Natural killer cell (primary cell): ENCODE measurements at regions not wholly inside any gene's neighbourhood (a gene's known extent, or its start where the extent isn't known, plus 50 kb on each side); places are given as distances from the start of the nearest gene placed in this dataset.

Source experiments
- ATAC-seq, 3 donors: fragments of 150-1000 bp in 2 of 3; fragments of 200-7000 bp in 1 of 3; cut with Tn5 transposase; 1 replicate in 1 of 3; 2 replicates in 2 of 3; pipeline ENCODE4 v1.10.0; 2021; ENCODE audit warnings: mild to moderate bottlenecking in 2 of 3, moderate library complexity in 2 of 3
- DNase-seq, 2 donors: peaks; one replicate each; pipeline versions ENCODE4 v3.0.0 to v3.0.0-alpha.2; 2013 to 2021; ENCODE audit warnings: mixed read lengths in 1 of 2
- H3K27ac ChIP-seq: one replicate; pipeline ENCODE4 v1.5.1; 2013; ENCODE audit warnings: mild to moderate bottlenecking, low read length
- H3K27me3 ChIP-seq: one replicate; pipeline ENCODE4 v1.6.1; 2013; ENCODE audit warnings: low read length; ENCODE audit not compliant: control insufficient read depth, insufficient read depth
- H3K36me3 ChIP-seq: one replicate; pipeline ENCODE4 v1.6.1; 2013; ENCODE audit warnings: low read length; ENCODE audit not compliant: control insufficient read depth, insufficient read depth
- H3K4me1 ChIP-seq: one replicate; pipeline ENCODE4 v1.6.1; 2013; ENCODE audit warnings: low read length; ENCODE audit not compliant: control insufficient read depth, insufficient read depth
- H3K4me3 ChIP-seq: one replicate; pipeline ENCODE4 v1.5.1; 2013; ENCODE audit warnings: low read length
- H3K9me3 ChIP-seq: one replicate; pipeline ENCODE4 v1.6.1; 2013; ENCODE audit warnings: low read length; ENCODE audit not compliant: control insufficient read depth, insufficient read depth
- H3K27ac Mint-ChIP-seq, 2 donors: one replicate each; pipeline ENCODE4 v1.8.0; 2022; ENCODE audit warnings: mild to moderate bottlenecking in 2 of 2, mixed read lengths in 2 of 2, moderate library complexity in 1 of 2
- H3K27me3 Mint-ChIP-seq, 2 donors: one replicate each; pipeline ENCODE4 v1.8.0; 2022; ENCODE audit warnings: low read depth in 2 of 2, mixed read lengths in 2 of 2
- H3K36me3 Mint-ChIP-seq: one replicate; pipeline ENCODE4 v1.8.0; 2022; ENCODE audit warnings: mixed read lengths
- H3K4me1 Mint-ChIP-seq, 2 donors: one replicate each; pipeline ENCODE4 v1.8.0; 2022; ENCODE audit warnings: mixed read lengths in 2 of 2
- H3K4me3 Mint-ChIP-seq: one replicate; pipeline ENCODE4 v1.8.0; 2022; ENCODE audit warnings: mild to moderate bottlenecking, moderate library complexity, mixed read lengths
- H3K9me3 Mint-ChIP-seq, 2 donors: one replicate each; pipeline ENCODE4 v1.8.0; 2022; ENCODE audit warnings: mixed read lengths in 2 of 2
- CTCF ChIP-seq: fragments of 200-600 bp; IDR thresholded peaks from one replicate; pipeline ENCODE4 v1.8.0; 2022; ENCODE audit warnings: antibody characterized with exemption
- WGBS: methylation state at CpG from one replicate; pipeline ENCODE4 v1.1.7; 2013; ENCODE audit warnings: missing lambda C conversion rate; ENCODE audit not compliant: insufficient coverage; 5-methylcytosine and 5-hydroxymethylcytosine counted together
- intact Hi-C: fragments of 100-400 bp; cut with micrococcal nuclease; formaldehyde crosslinking; loops from one replicate; pipeline ENCODE4 v1.14.2; 2022

GRCh38 chr20:52019313-52019712 is 172.3 kb downstream of the ZFP64 start:
- Mint-ChIP-seq H3K9me3 (no peaks in the 10 kb centered on the region), H3K27me3 (no peaks in the 10 kb centered on the region), H3K4me3 (no peak overlapping the region), H3K4me1 (no peaks in the 10 kb centered on the region), H3K36me3 (no peaks in the 10 kb centered on the region), H3K27ac (no peak overlapping the region)
- Histone ChIP-seq H3K4me1 (no peaks in the 10 kb centered on the region), H3K27me3 (no peaks in the 10 kb centered on the region), H3K4me3 (no peak overlapping the region), H3K9me3 (no peaks in the 10 kb centered on the region), H3K36me3 (no peaks in the 10 kb centered on the region), H3K27ac (no peak overlapping the region)
- DNase-seq (no peak), ATAC-seq (no peak)
- WGBS: 99% methylated on average over 3 of the region's 3 CpGs
- no peak for TF ChIP-seq CTCF
- intact Hi-C loops: no loop called here

GRCh38 chr20:52017669-52018317 is 173.8 kb downstream of the ZFP64 start:
- H3K36me3 ChIP-seq: no peaks in the 10 kb centered on the region
- Mint-ChIP-seq H3K36me3 (no peaks in the 10 kb centered on the region), H3K27me3 (no peaks in the 10 kb centered on the region), H3K4me1 (no peaks in the 10 kb centered on the region), H3K9me3 (no peaks in the 10 kb centered on the region), H3K4me3 (no peak overlapping the region), H3K27ac (no peak overlapping the region)
- WGBS: 93% methylated on average over 6 of the region's 6 CpGs
- H3K4me3 ChIP-seq: no peak overlapping the region
- no peaks in the 10 kb centered on the region for H3K9me3 ChIP-seq
- H3K4me1 ChIP-seq: no peaks in the 10 kb centered on the region
- no peak for TF ChIP-seq CTCF
- intact Hi-C loops: no loop called here
- ATAC-seq: no peak
- DNase-seq: no peak
- no peaks in the 10 kb centered on the region for H3K27me3 ChIP-seq
- H3K27ac ChIP-seq: no peak overlapping the region

GRCh38 chr20:52016022-52016421 is 175.6 kb downstream of the ZFP64 start:
- H3K4me1 Mint-ChIP-seq: no peaks in the 10 kb centered on the region
- H3K4me3 Mint-ChIP-seq: no peak overlapping the region
- H3K27me3 ChIP-seq: no peaks in the 10 kb centered on the region
- H3K4me1 ChIP-seq: no peaks in the 10 kb centered on the region
- intact Hi-C loops: no loop called here
- peaks cover 9% of the 10 kb centered on the region for H3K36me3 Mint-ChIP-seq
- H3K36me3 ChIP-seq: no peaks in the 10 kb centered on the region
- no peak for ATAC-seq
- DNase-seq: no peak
- WGBS: 87% methylated on average over 5 of the region's 5 CpGs
- no peak for TF ChIP-seq CTCF
- H3K27ac ChIP-seq: no peak overlapping the region
- no peak overlapping the region for H3K27ac Mint-ChIP-seq
- H3K9me3 Mint-ChIP-seq: no peaks in the 10 kb centered on the region
- no peaks in the 10 kb centered on the region for H3K27me3 Mint-ChIP-seq
- H3K9me3 ChIP-seq: no peaks in the 10 kb centered on the region
- no peak overlapping the region for H3K4me3 ChIP-seq

- Histone ChIP-seq H3K36me3 (no peaks in the 10 kb centered on the region), H3K4me1 (no peaks in the 10 kb centered on the region), H3K27me3 (no peaks in the 10 kb centered on the region), H3K27ac (no peak overlapping the region), H3K4me3 (no peak overlapping the region), H3K9me3 (peaks cover 5% of the 10 kb centered on the region)
- Mint-ChIP-seq H3K27me3 (no peaks in the 10 kb centered on the region), H3K4me3 (no peak overlapping the region), H3K9me3 (peaks cover 0 to 2% of the 10 kb centered on the region in 2 donors), H3K4me1 (no peaks in the 10 kb centered on the region), H3K27ac (no peak overlapping the region), H3K36me3 (peaks cover 9% of the 10 kb centered on the region)
- no peak for ATAC-seq
- DNase-seq: no peak
- TF ChIP-seq CTCF: no peak
- 79% methylated on average over 2 of the region's 5 CpGs for WGBS
- intact Hi-C loops: no loop called here
Observed at GRCh38 chr20:52015155-52015554, 176.4 kb downstream of the ZFP64 start.
